Amniotic stem cell (primary cell): ENCODE measurements at regions not wholly inside any gene's neighbourhood (a gene's known extent, or its start where the extent isn't known, plus 50 kb on each side); places are given as distances from the start of the nearest gene placed in this dataset.

ENCODE experiments used
- DNase-seq: peaks from one replicate; lab custom pipeline; 2025; lab: John Stamatoyannopoulos, UW

GRCh38 chr12:61490526-61491498 lies 769.4 kb upstream of the USP15 start:
- DNase-seq, result no peak

DNA sequence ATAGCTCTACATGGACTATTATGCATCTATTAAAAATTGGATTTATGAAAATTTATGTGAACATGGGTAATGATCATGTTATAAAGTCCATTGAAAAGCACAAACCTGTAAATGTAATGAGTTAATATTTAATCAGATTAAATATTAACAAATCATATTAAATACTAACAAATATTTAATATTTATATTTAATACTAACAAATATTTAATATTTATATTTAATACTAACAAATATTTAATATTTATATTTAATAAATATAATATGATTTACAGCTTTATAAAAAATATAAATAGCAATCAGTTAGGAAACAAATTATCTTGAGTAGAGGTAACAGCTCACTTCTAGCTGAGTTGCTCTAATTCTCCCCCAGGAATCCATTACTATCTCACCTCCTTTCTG lies 758.0 kb upstream of the USP15 start:
- no peak for DNase-seq

DNA sequence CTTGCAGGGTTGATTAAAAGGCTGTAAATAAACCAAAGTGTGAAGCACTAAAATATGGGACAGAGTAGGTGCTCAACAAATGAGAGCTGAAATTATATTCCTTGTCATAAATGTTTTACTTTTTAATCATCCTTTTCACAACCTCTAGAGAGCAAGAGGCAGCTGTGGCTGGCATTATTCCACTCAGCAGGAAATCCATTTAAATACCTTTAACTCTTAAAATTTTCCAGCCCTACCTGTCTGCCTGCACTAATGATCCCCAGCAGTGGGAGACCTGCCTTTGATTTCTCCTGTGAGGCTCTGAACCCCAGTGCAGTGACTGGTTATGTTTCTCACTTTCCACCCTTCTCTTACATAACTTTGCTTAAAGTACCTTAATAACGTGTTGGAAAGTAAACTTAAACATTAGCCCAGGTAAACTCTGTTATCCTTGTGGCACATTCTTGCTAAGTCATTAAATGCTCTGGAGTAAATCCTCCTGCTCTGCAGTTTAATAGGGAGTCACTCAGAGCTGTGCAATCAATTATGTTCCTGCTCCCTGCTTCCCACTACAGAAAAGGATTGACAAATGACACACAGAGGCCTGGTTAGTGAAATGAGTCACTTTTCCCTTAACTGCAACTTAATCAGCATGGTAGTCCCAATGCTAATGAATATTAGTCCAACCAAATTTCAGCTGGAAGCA lies 755.7 kb upstream of the USP15 start:
- DNase-seq, result no peak

DNA sequence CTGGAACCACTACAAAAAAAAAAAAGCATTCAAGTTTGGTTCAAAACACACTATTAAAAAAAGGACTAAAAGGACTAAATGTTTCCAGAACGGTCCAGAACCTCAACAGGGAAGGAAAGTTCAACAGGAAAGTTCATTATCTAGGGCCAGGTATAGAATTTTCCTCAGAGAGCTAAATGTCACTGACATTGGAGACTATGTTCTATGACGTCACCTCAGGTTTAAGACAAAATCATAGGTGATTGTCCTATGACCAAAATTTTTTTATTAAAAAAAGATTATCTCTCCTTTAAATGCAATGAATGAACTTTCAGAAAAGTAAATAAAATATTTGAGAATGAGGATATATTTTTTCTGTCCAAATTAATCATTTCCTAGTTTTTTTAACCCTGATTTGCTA lies 746.7 kb upstream of the USP15 start:
- DNase-seq, result no peak

DNA sequence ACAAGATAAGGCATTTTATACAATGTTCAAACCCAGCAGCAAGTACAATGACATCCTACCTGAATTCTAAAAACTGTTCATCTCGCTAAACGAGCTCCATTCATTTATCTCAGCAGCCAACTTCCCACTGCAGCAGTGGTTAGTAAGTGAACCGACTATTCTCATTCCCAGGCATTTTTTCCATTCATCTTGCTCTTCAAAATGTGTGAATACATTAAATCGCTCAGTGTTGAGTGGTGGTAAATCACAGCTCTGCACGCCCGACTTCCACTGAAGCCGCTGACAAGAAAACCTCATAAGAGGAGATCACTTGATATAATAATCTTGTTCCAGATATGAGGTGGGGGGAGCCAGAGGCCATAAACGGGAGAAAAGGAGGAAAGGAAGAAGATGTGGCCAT lies 746.2 kb upstream of the USP15 start:
- no peak for DNase-seq

GRCh38 chr12:61521258-61521657 lies 738.9 kb upstream of the USP15 start:
- no peak for DNase-seq

DNA sequence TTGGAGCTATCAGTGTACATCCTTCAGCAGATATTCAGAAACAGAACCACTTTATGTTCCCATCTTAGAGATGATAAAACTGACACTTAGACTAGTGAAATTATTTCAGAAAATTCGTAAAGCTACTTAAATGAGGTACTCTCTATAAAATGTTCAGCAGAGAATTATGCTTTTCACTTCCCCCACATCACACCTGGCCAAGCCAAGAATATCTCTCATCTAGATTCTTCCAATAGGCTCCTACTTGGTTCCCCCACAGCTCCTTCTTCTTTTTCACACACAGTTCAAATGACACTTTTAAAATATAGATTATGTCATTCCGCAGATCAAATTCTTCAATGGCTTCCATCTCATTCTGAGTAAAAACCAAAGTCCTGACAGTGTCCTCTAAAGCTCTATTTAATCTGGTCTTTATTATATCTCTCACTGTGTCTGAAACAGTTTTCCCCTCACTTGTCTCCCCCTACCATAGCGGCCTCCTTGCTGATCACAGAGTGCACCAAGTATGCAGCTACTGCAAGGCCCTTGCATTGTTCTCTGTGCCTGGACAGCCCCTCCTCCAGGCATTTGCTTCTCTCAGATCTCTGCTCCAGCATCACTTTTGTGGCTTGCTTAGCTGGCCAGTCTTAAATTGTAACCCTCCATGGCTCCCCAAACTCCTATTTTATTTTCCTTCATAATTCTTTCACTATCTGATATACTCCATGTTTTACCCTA lies 736.8 kb upstream of the USP15 start:
- DNase-seq, result no peak

DNA sequence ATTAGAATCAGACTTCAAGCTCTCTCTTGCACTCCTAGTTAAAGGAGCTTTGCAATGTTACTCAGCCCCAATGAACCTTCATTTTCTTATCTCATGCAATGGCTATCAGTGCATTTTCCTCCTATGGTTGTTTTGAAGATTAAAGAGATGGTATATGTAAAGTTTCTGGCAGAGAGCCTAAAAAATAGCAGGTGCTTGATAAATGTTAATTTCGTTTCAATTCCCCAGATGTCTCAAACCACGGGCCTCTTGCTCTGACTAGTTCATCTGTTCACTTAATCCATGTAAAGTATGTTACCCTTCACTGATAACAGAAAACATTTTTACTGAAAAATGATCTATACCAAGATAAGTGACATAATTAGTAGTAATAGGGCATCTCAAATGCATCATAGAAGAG lies 735.4 kb upstream of the USP15 start:
- DNase-seq, result no peak

GRCh38 chr12:61525331-61525730 lies 734.9 kb upstream of the USP15 start:
- no peak for DNase-seq

DNA sequence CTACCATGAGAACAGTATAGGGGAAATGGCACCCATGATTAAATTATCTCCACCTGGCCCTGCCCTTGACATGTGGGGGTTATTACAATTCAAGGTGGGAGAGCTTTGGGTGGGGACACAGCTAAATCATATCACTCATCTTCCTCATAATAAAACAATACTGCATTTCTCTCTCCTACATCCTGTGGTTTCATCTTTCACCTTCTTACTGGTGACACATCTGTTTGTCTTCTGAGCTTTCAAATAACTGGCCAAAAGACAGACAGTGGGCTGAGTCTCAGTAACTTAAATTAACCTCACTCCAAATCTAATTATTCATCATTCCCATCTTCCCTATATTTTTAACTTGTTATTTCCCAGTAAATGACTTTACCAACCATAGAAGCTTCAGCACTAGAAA lies 729.7 kb upstream of the USP15 start:
- no peak for DNase-seq

DNA sequence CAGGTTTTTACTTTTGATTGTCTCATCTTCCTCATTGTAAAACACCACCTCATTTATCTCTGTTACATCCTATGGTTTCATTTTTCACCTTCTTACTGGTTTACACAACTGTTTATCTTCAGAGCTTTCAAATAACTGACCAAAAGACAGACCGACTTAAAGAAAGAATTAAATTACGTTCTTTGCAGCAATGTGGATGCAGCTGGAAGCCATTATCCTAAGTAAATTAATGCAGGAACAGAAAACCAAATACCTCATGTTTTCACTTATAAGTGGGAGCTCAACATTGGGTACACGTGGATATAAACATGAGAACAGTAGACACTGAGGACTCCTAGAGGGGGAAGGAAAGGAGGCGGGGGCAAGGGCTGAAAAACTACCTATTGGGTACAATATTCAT lies 729.0 kb upstream of the USP15 start:
- no peak for DNase-seq

DNA sequence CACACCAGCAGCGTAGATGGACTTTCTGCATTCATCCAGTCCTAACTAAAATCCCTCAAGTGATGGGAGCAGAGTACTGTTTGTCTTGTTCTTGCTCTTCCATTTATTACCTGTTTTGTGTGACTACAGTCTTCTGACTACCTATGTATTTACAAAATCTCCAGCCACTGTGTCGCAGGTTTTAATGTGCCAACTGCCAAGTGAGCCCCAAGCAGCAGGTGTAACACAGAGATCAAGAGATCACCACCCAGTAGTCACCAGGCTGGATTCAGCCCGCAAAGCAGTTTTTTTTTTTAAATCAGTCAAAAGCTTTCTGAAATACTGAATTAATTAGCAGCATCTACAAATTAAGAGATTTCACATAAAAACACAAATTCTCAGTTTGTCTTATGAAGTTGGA lies 724.1 kb upstream of the USP15 start:
- DNase-seq, result no peak

- no peak for DNase-seq
These were observed 723.7 kb upstream of the USP15 start for GRCh38 chr12:61536525-61536924.

- no peak for DNase-seq
These were observed 721.3 kb upstream of the USP15 start for GRCh38 chr12:61538951-61539350.

- DNase-seq, result no peak
These were observed 717.7 kb upstream of the USP15 start for GRCh38 chr12:61542551-61542950.

DNA sequence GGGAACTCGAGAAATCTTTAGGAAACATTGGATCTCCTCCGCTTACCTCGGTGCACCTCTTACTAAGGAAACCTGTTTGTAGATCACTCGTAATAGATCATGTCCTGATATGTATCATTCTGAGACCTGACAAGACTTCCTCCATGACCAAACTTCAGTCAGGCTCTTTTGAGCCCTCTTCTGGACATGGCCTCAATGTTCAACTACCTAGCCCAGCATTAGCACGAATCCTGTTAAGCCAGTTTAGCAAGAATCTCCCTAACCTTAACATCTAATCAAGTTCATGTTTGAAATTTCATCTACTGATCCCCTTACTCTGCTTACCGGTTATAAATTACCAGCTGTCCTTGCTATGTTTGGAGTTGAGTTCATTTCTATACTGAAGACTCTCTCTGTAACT lies 713.9 kb upstream of the USP15 start:
- no peak for DNase-seq

DNA sequence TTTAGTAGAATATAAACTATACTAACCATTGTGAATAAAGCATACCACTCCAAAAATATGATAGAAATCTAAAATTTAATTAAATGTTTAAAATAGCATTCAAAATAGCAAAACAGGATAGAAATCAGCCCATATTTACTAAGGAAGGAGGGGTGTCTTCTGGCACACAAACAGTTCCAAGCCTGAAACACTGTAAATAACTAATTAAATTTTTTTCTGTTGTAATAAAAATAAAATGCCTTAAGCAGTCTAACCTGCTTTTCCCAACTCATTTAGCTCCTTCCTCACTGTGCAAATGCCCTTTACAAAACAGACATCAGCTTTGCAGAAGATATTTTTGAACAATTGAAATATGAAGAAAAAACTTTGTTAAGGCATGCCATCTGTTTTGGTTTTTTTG lies 707.1 kb upstream of the USP15 start:
- DNase-seq, result no peak

DNA sequence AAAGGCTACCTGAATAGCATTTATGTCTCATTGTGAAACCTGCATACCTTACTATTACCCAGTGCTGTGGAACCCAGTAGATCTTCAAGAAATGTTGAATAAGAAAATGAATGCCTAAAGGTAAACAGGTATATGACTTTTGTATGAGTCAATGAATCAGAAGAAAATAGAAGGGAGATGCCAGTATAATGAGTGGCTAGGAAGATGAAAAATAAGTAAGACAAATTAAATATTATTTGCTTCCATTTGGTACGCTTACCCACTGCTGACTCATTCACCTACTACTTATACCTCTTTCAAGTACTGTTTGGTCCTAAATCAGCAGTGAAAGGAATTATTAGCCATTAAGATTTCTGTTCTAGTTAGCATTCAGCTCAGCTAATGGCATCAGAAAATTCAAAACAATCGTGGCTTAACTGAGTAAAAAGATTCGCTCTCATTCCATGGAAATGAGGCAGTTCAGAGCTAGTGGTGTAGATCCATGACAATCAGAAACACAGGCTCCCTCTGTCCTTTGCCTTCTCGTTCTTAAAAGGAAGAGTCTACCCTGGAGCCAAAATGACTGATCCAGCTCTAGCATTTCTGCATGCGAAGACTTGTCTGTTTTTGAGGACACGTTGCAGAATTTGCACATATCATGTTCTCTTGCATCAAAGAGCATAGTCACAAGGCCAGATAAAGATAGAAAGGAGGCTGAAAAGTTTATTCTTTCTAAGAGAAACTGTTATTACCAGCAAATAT lies 705.8 kb upstream of the USP15 start:
- no peak for DNase-seq

DNA sequence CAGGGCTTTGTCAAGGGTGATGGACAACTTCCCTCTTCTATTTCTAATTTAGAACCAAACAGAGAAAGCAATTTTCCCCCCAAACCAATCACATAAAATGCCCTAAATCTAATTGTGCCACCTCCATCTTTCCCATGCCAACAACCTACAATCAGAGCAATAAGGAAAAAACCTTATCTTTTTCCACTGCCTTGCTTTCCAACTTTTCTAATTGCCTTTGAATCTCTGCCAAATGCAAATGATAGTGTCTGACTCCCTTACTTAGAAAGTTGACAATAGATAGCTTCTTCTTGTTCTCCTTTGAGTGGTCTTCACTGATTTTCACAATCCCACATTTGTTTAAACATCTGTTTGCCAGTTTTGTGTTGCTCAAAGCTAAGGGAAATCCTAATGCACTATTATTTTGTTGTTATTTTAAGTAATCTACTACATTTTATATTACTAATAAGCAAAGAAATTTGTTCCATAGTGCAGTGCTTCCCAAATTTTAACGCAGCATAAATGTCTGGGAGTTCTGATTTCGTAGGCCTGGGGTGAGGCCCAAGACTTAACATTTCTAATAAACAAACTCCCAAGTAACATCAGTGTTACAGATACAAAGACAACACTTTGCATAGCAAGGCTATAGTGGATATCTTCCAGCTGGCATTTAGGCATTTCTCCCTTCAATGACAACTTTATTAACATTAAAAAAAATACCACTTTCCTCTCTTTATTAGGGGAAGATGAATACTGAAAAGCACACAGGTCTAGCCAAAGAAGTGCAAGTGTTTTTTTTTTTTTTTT lies 696.3 kb upstream of the USP15 start:
- no peak for DNase-seq

DNA sequence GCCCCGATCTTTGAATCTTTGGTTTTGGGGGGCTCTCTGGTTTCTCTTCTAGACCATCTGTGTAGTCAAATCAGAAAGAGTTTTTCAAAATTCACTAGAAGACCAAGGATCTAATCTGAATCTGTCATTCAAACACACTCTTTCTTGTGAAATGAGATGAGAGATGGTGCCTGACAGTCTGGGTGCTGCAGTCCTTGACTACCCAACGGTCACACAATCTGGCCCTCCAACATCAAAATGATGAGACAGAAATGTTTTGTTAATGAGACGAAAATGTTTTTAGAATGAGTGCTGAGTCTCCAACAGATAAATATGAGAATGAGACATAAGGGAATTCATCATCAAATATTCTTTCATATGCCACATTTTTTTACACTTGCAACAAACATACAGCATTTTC lies 695.7 kb upstream of the USP15 start:
- no peak for DNase-seq

- no peak for DNase-seq
These were observed 694.0 kb upstream of the USP15 start for GRCh38 chr12:61566183-61566582.
